C4-2B (cell line): ENCODE measurements at regions not wholly inside any gene's neighbourhood (a gene's known extent, or its start where the extent isn't known, plus 50 kb on each side); places are given as distances from the start of the nearest gene placed in this dataset.

Source experiments
- ZFX ChIP-seq: fragments of 450-650 bp; IDR thresholded peaks from 2 replicates; pipeline ENCODE4 v1.6.1; 2017
- TF ChIP-seq, protein P1 (sequence below): fragments of 450-650 bp; conservative IDR thresholded peaks from 2 replicates; pipeline ENCODE4 v1.5.1; 2017; ENCODE audit warnings: mild to moderate bottlenecking

DNA sequence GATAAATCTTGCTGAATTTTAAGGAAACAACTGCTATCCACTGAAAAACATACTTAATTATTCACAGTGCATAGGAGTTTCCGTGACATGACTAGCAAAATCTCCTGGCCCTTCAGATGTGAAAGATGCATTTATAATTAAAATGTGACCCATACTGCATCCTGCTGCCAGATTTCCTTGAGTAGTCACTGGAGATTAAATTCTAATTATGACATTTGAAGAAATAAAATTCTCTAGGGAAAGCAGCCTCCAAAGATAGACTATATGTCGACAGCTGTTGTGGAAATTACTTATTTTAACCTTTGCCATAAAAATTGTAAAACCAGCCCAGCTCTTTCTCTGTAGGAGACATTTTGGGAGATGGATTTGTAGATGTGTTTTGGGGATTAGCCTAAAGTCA lies 193.6 kb upstream of the SMC2 start:
- TF ChIP-seq, protein P1, sequence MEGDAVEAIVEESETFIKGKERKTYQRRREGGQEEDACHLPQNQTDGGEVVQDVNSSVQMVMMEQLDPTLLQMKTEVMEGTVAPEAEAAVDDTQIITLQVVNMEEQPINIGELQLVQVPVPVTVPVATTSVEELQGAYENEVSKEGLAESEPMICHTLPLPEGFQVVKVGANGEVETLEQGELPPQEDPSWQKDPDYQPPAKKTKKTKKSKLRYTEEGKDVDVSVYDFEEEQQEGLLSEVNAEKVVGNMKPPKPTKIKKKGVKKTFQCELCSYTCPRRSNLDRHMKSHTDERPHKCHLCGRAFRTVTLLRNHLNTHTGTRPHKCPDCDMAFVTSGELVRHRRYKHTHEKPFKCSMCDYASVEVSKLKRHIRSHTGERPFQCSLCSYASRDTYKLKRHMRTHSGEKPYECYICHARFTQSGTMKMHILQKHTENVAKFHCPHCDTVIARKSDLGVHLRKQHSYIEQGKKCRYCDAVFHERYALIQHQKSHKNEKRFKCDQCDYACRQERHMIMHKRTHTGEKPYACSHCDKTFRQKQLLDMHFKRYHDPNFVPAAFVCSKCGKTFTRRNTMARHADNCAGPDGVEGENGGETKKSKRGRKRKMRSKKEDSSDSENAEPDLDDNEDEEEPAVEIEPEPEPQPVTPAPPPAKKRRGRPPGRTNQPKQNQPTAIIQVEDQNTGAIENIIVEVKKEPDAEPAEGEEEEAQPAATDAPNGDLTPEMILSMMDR = no peak
- TF ChIP-seq ZFX = no peak
